ENCODE measurements at regions not wholly inside any gene's neighbourhood (a gene's known extent, or its start where the extent isn't known, plus 50 kb on each side); places are given as distances from the start of the nearest gene placed in this dataset.
A peak's percentile ranks its signal among the peaks of the same experiment; 100 is the strongest.

DNA sequence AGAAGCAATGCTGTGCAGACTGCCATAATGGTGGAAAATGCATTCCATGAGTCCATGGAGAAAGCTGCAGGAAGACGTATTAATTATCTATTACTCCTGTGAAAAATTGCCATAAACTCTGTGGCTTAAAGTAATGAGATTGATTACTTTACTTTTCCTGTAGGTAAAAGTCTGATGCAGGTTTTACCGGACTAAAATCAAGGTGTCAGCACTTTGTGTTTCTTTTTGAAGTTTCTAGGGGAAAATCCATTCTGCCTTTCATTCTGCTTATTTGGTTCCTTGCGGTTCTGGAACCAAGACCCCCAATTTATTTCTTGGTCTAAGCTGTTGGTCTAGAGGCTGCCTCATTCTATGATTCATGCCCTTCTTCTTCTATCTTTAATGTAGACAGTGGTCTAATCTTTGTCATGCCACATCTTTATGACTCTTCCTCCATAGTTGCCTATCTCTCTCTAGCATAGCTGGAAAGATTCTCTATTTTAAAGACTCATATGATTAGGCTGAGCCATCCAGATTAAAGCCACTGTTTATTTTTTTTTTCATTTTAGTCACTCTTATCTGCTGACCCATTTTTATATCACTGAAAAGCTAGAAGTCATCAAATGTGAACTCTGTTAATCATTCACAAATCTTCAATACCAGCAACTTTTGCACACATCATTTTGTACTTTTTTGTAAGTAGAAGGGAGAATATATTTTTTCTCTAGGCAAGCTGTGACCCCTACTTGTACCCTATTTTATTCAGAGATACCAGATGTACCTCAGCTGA is 2056.4 kb downstream of the PCDH7 start:
- no peak for DNase-seq (ENCODE audit: low read depth)
- no peak overlapping the region for H3K4me3 ChIP-seq (ENCODE audit: low read length)
- TF ChIP-seq, protein P1, sequence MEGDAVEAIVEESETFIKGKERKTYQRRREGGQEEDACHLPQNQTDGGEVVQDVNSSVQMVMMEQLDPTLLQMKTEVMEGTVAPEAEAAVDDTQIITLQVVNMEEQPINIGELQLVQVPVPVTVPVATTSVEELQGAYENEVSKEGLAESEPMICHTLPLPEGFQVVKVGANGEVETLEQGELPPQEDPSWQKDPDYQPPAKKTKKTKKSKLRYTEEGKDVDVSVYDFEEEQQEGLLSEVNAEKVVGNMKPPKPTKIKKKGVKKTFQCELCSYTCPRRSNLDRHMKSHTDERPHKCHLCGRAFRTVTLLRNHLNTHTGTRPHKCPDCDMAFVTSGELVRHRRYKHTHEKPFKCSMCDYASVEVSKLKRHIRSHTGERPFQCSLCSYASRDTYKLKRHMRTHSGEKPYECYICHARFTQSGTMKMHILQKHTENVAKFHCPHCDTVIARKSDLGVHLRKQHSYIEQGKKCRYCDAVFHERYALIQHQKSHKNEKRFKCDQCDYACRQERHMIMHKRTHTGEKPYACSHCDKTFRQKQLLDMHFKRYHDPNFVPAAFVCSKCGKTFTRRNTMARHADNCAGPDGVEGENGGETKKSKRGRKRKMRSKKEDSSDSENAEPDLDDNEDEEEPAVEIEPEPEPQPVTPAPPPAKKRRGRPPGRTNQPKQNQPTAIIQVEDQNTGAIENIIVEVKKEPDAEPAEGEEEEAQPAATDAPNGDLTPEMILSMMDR (conservative IDR thresholded peaks at IDR 0.05; ENCODE audit: low read depth, low read length): no peak

DNA sequence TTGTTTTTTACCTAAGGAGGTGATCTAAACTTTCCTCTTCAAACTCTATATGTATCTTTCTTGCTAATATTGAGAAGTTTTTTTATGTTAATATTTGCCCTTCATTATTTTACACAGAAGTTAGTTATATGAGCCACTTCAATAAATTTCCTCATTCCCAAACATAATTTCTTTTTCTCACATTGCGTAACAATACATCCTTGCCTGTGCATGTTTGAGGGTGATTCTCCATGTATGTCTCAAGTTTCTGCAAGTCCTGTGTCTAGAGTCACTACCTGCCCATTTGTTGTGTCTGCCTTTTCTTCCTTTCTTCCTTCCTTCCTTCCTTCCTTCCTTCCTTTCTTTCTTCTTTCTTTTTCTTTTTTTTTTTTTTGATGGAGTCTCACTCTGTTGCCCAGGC is 2057.9 kb downstream of the PCDH7 start:
- H3K4me3 ChIP-seq (ENCODE audit: low read length): no peak overlapping the region
- no peak for DNase-seq (ENCODE audit: low read depth)
- TF ChIP-seq, protein P1 (conservative IDR thresholded peaks at IDR 0.05; ENCODE audit: low read depth, low read length): no peak

DNA sequence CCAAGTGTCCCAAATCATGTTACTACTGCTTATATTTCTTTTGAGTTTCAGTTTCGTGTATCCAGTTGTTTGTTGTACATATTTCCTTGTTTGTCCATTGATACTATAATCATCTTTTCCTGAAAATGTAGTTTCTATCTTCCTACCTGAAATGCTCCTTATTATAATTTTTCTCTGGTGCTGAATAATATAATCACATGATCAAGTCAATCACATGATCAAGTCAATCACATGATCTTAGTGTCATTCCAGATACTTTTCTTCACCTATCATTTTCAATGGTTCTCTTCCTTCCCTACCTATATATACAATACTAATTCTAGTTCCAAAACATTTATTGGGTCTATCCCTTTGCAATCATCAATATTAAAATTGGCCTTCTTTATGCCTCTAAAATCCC is 2058.8 kb downstream of the PCDH7 start:
- no peak for DNase-seq (ENCODE audit: low read depth)
- TF ChIP-seq, protein P1 (conservative IDR thresholded peaks at IDR 0.05; ENCODE audit: low read depth, low read length): no peak
- no peak overlapping the region for H3K4me3 ChIP-seq (ENCODE audit: low read length)

DNA sequence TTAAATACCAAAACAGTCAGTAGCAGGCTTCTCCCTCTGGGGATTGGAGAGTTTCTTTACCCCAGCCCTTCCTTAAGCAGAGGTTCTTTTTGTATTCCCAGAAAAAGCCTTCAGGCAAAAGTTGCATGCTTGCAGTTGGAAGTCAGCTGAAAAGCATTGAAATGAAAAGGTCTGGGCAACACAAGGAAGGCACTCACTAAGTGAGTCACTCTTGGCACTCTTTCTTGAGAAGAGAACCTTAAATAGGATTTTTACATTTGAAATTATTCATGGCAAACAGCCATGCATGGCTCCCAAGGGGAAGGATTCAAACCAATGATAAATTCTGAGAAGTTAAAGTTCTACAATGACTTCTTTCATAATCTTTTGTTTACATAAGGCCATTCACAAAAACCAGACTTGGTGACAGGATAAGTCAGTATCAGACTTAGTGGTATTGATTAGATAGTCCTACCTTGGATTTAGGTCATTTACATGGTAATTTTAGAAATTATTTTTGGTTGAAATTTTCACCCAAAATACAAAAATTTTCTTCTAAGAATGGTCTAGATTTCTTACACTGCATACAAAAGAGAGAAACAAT is 2068.9 kb downstream of the PCDH7 start:
- TF ChIP-seq, protein P1 (conservative IDR thresholded peaks at IDR 0.05; ENCODE audit: low read depth, low read length): no peak
- peak; percentile 58 for DNase-seq (ENCODE audit: low read depth)
- no peak overlapping the region for H3K4me3 ChIP-seq (ENCODE audit: low read length)

DNA sequence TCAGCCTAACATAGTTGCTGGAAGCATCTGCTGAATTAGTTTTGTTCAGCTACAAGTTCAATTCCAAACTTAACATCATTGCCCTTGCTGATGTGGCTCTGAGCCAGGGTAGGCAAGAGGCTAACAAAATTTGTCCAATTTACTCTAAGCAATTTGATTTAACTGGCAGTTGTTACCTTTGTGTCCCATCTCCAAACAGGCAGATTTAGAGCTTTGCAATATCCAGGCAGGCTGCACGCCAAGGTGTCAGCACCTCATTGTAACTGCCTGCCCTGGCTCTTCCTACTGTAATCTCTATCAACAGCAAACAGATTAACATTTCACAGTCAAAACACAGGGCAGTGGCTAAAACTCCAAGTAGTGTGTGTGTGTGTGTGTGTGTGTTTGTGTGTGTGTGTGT is 2070.6 kb downstream of the PCDH7 start:
- DNase-seq (ENCODE audit: low read depth): no peak
- TF ChIP-seq, protein P1 (conservative IDR thresholded peaks at IDR 0.05; ENCODE audit: low read depth, low read length): no peak
- no peak overlapping the region for H3K4me3 ChIP-seq (ENCODE audit: low read length)

DNA sequence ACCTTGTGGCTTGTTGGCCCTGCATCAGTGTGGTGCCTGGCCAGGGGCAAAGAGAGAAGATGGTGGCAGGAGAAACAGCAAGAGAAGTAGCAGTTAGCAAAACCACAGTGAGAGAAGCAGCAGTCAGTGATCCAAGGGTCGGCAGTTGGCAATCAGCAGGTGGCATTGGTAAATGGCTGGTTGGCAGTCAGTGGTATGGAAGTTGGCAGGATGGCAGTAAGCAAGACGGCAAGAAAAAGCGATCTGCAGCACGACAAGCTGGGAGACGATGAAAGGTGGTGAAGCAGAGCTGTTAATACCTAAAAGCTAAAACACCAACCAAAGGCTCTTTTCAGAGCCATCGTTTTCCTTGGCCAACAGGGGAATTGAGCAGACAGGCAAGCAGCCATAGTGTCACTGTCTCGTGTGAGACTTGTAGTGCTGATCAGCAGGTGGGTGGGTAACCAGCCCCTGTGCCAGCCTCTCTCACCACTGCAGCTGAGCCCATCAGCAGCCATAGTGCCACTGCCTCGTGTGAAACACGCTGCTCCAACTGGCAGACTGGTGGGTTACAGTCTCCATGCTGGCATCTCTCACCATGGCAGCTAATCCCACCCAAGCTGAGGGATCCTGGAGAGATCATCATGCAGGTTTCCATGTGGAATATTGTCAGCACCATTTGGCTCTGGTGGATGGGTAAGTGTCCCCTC is 2078.4 kb downstream of the PCDH7 start:
- no peak overlapping the region for H3K4me3 ChIP-seq (ENCODE audit: low read length)
- TF ChIP-seq, protein P1 (conservative IDR thresholded peaks at IDR 0.05; ENCODE audit: low read depth, low read length): no peak
- no peak for DNase-seq (ENCODE audit: low read depth)

Data from retinal pigment epithelial cell (primary cell).